Loucy (cell line): ENCODE measurements at regions not wholly inside any gene's neighbourhood (a gene's known extent, or its start where the extent isn't known, plus 50 kb on each side); places are given as distances from the start of the nearest gene placed in this dataset.
A peak's percentile ranks its signal among the peaks of the same experiment; 100 is the strongest.

Experiments
- H2AFZ ChIP-seq: fragments of 200-600 bp; sonication (generic); 2 replicates; pipeline ENCODE4 v1.6.0; 2016; ENCODE audit warnings: antibody characterized with exemption, mild to moderate bottlenecking, low read length, moderate library complexity
- H3F3A ChIP-seq: fragments of 200-600 bp; 2 replicates; pipeline ENCODE4 v1.6.0; 2016; ENCODE audit warnings: antibody characterized with exemption, low read depth, mild to moderate bottlenecking
- H3K27me3 ChIP-seq: fragments of 200-600 bp; sonication (generic); 2 replicates; pipeline ENCODE4 v1.6.1; 2014; ENCODE audit warnings: low read length, mild to moderate bottlenecking; ENCODE audit not compliant: insufficient read depth, poor library complexity, severe bottlenecking
- H3K36me3 ChIP-seq: fragments of 200-600 bp; sonication (generic); 2 replicates; pipeline ENCODE4 v1.6.1; 2016; ENCODE audit warnings: low read length; ENCODE audit not compliant: insufficient read depth
- H3K4me1 ChIP-seq: fragments of 200-600 bp; sonication (generic); 2 replicates; pipeline ENCODE4 v1.5.1; 2014; ENCODE audit warnings: low read length, mild to moderate bottlenecking; ENCODE audit not compliant: insufficient read depth, poor library complexity, severe bottlenecking
- H3K4me2 ChIP-seq: fragments of 200-600 bp; sonication (generic); 2 replicates; pipeline ENCODE4 v1.6.0; 2014; ENCODE audit warnings: antibody characterized with exemption, low read length, low read depth, mild to moderate bottlenecking; ENCODE audit not compliant: poor library complexity, severe bottlenecking
- H3K4me3 ChIP-seq: fragments of 200-600 bp; sonication (generic); 2 replicates; pipeline ENCODE4 v1.5.1; 2014; ENCODE audit warnings: low read length, mild to moderate bottlenecking, mixed read lengths; ENCODE audit not compliant: poor library complexity, severe bottlenecking
- H3K79me2 ChIP-seq: fragments of 200-600 bp; sonication (generic); 2 replicates; pipeline ENCODE4 v1.6.1; 2014; ENCODE audit warnings: low read length; ENCODE audit not compliant: insufficient read depth
- H3K9ac ChIP-seq: fragments of 200-600 bp; sonication (generic); 2 replicates; pipeline ENCODE4 v1.6.0; 2014; ENCODE audit warnings: mild to moderate bottlenecking, low read depth, low read length, moderate library complexity; ENCODE audit not compliant: poor library complexity, severe bottlenecking
- H3K9me2 ChIP-seq: fragments of 200-600 bp; sonication (generic); replicated peaks from 2 replicates; pipeline ENCODE4 v1.6.1; 2016; ENCODE audit warnings: low read depth, low read length, mixed read lengths
- H3K9me3 ChIP-seq: fragments of 200-600 bp; sonication (generic); 2 replicates; pipeline ENCODE4 v1.6.1; 2014; ENCODE audit warnings: mild to moderate bottlenecking, antibody characterized with exemption, low read length, low read depth; ENCODE audit not compliant: insufficient read depth
- H4K20me1 ChIP-seq: fragments of 200-600 bp; sonication (generic); 2 replicates; pipeline ENCODE4 v1.6.0; 2014; ENCODE audit warnings: antibody characterized with exemption, low read length, mild to moderate bottlenecking; ENCODE audit not compliant: insufficient read depth, poor library complexity, severe bottlenecking
- EZH2phosphoT487 ChIP-seq: fragments of 200-600 bp; IDR thresholded peaks from 2 replicates; pipeline ENCODE4 v1.6.1; 2018; ENCODE audit warnings: antibody characterized with exemption, mild to moderate bottlenecking, moderate library complexity, borderline replicate concordance
- TF ChIP-seq, protein P1 (sequence below): fragments of 200-600 bp; sonication (generic); conservative IDR thresholded peaks from 2 replicates; pipeline ENCODE4 v1.5.1; 2014; ENCODE audit warnings: mild to moderate bottlenecking, antibody characterized with exemption, low read length

DNA sequence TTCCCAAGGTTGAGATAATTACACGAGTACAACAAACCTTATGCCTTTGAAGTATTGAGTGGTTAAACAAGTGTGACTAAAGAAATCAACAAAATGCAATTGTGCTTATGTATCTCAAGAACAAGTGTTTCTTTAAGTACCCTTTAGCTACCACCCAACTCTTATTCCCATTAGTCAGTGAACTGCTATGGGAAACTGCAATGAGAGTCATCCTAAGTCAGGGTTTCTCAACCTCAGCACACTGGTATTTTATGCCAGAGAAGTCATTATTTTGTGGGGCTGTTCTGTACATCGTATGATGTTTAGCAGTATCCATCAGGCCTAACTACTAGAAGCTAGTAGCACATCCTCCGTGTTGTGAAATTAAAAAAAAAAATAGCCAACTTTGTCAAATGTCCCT lies 549.1 kb upstream of the BOD1L1 start:
- Histone ChIP-seq H3K27me3 (no peaks in the 10 kb centered on the region), H3K9me2 (no peaks in the 10 kb centered on the region), H3K36me3 (no peaks in the 10 kb centered on the region), H3K9ac (no peak overlapping the region), H4K20me1 (no peaks in the 10 kb centered on the region), H3K4me3 (no peak overlapping the region), H3K4me2 (peak overlapping the region; percentile 79), H3K4me1 (peaks cover 52% of the 10 kb centered on the region), H3K79me2 (no peaks in the 10 kb centered on the region), H3K9me3 (no peaks in the 10 kb centered on the region), H2AFZ (no peak overlapping the region), H3F3A (peaks cover 6% of the 10 kb centered on the region)
- TF ChIP-seq, protein P1, sequence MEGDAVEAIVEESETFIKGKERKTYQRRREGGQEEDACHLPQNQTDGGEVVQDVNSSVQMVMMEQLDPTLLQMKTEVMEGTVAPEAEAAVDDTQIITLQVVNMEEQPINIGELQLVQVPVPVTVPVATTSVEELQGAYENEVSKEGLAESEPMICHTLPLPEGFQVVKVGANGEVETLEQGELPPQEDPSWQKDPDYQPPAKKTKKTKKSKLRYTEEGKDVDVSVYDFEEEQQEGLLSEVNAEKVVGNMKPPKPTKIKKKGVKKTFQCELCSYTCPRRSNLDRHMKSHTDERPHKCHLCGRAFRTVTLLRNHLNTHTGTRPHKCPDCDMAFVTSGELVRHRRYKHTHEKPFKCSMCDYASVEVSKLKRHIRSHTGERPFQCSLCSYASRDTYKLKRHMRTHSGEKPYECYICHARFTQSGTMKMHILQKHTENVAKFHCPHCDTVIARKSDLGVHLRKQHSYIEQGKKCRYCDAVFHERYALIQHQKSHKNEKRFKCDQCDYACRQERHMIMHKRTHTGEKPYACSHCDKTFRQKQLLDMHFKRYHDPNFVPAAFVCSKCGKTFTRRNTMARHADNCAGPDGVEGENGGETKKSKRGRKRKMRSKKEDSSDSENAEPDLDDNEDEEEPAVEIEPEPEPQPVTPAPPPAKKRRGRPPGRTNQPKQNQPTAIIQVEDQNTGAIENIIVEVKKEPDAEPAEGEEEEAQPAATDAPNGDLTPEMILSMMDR = no peak
- TF ChIP-seq EZH2phosphoT487 = no peak

DNA sequence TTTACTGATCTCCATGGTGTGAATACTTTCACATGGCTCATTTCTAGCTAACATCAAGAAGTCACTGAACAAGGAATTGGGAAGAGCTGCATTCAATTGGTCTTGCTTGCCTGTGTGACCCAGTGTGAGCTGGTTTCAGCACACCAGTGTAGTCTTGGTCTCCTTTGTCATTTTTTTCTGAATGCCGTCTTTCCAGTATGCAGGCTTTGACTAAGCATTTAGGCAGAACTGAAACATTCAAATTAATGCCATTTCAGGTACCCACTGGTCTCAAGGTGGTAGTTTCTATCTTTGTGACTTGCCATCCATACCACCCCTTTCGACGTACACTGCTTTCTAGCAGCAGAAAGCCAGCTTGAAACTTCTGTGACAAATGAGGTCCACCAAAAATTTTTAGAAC lies 550.5 kb upstream of the BOD1L1 start:
- peak overlapping the region; percentile 69 for H3K9ac ChIP-seq
- peaks cover 62% of the 10 kb centered on the region for H3K4me1 ChIP-seq
- no peaks in the 10 kb centered on the region for H3K9me3 ChIP-seq
- H3K36me3 ChIP-seq = no peaks in the 10 kb centered on the region
- H4K20me1 ChIP-seq = no peaks in the 10 kb centered on the region
- H3K79me2 ChIP-seq = no peaks in the 10 kb centered on the region
- no peak for TF ChIP-seq EZH2phosphoT487
- TF ChIP-seq, protein P1 = no peak
- H3K4me3 ChIP-seq = peak overlapping the region; percentile 58
- no peaks in the 10 kb centered on the region for H3K27me3 ChIP-seq
- peak overlapping the region; percentile 79 for H3K4me2 ChIP-seq
- no peaks in the 10 kb centered on the region for H3K9me2 ChIP-seq
- peaks cover 6% of the 10 kb centered on the region for H3F3A ChIP-seq
- peak overlapping the region; percentile 54; the same call in 1 of the 2 replicates for H2AFZ ChIP-seq

DNA sequence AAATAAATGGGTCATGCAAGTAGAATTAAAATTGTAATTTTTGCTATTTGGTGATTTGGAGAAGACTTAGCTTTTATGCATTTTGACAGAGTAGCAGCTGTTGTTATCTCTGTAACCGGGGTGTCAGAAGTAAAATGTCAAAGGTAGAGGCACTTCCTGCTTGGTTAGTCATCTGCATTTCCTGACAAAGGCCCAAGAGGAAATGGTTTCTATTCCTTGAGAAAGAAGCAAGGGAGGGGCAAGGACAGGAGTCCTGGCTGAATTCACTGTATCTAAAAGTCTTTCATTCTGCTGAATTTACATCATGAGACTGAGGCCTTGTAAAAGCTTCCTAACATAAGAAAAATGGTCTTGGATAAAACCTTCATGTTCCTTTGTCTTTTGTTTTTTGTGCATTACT lies 550.9 kb upstream of the BOD1L1 start:
- Histone ChIP-seq H2AFZ (peak overlapping the region; percentile 18; the same call in 1 of the 2 replicates), H3K27me3 (no peaks in the 10 kb centered on the region), H3K4me2 (peak overlapping the region; percentile 79), H3K9ac (peak overlapping the region; percentile 69), H3F3A (peaks cover 6% of the 10 kb centered on the region), H3K79me2 (no peaks in the 10 kb centered on the region), H3K4me1 (peaks cover 67% of the 10 kb centered on the region), H3K36me3 (no peaks in the 10 kb centered on the region), H3K4me3 (peak overlapping the region; percentile 58), H3K9me3 (no peaks in the 10 kb centered on the region), H3K9me2 (no peaks in the 10 kb centered on the region), H4K20me1 (no peaks in the 10 kb centered on the region)
- TF ChIP-seq, protein P1 = no peak
- TF ChIP-seq EZH2phosphoT487 = no peak
